GM10266 (cell line): ENCODE measurements at regions not wholly inside any gene's neighbourhood (a gene's known extent, or its start where the extent isn't known, plus 50 kb on each side); places are given as distances from the start of the nearest gene placed in this dataset.

Experiments used
- DNase-seq: peaks from one replicate; pipeline ENCODE4 v3.0.0; 2012; ENCODE audit errors: extremely low spot score
- TF ChIP-seq, protein P1 (sequence below): IDR thresholded peaks from 2 replicates; pipeline ENCODE4 v1.5.1; 2012; ENCODE audit warnings: mild to moderate bottlenecking, low read depth; ENCODE audit not compliant: control insufficient read depth, insufficient read depth; ENCODE audit errors: missing control alignments

DNA sequence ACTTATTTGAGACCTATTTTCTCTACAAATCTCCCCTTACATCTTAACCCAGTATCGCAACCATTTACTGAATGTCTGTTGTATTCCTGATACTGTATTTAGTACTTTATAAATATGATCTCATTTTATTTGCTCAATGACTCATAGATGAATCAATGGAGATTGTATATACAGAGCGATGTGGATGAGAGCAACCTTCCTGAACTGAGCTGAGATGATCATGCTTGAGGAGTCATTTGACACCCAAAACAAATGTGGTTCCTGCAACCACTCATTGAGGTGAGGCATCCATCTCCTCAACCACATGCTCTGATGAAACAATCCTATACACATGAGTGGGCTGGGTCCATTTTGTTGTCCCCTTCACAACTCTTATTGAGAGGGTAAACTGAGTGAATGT lies 250.0 kb downstream of the CDC14C start:
- no peak for DNase-seq
- TF ChIP-seq, protein P1, sequence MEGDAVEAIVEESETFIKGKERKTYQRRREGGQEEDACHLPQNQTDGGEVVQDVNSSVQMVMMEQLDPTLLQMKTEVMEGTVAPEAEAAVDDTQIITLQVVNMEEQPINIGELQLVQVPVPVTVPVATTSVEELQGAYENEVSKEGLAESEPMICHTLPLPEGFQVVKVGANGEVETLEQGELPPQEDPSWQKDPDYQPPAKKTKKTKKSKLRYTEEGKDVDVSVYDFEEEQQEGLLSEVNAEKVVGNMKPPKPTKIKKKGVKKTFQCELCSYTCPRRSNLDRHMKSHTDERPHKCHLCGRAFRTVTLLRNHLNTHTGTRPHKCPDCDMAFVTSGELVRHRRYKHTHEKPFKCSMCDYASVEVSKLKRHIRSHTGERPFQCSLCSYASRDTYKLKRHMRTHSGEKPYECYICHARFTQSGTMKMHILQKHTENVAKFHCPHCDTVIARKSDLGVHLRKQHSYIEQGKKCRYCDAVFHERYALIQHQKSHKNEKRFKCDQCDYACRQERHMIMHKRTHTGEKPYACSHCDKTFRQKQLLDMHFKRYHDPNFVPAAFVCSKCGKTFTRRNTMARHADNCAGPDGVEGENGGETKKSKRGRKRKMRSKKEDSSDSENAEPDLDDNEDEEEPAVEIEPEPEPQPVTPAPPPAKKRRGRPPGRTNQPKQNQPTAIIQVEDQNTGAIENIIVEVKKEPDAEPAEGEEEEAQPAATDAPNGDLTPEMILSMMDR: no peak

DNA sequence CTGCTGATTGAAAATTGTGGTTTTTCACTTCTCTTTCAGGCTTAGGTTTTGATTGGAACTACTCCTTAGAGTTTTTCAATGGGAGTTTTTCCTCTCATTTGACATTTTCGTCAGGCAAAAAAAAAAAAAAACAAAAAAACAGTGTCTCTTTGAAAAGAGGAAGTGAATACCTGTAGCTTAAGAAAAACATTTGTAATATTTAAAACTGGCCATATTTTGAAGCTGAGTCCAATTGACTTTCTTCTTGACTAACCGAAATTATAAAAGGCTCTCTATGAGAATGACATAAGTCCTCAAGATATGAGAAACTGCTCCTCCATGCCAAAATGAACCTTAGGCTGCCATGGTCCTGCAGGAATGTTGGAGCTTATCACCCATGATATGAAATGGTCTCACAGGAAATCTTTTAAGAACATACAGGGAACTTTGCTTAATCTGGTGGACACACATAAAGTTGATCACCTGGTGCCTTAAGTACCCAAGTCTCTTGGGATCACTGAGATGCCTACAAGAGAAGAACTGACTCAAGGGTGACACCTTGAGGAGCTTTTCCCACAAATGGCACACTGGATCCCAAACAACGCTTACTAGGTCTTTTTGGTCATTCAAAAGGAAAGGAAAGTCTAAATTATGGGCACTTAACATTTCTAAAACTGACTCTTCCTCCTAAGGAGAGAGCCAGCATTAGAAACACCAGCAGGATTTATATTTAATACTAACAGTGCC lies 263.4 kb downstream of the CDC14C start:
- TF ChIP-seq, protein P1: peak; percentile 26
- no peak for DNase-seq

DNA sequence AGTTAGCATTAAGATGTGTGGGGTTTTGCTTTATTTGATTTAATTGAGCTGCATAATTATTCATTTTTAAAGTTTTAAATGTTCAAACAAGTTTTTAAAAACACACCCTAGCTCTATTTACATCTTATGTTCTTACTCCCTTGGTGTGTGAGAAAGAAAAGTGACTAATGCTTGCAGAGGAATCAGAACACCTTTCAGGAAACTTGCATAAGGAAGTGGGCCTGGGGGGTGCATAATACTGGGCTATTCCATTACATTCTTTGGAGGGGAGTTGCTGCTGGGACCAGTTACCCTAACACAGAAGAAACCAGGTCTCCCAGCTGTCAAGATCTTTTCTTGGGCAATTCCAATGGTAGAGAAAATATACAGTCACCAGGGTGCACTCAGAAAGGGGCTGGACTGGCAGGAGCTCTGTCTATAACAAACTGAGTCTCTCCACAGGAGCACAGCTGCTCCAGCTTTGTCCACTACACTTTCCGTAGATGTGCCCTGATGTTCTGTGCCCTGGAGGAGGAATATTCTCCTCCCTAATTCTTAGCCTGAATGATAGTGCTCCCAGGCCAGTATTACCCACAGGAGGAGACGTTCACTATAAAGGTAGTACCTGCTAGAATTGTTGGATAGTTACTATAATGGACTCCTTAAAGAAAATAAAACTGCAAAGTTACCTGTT lies 304.2 kb downstream of the CDC14C start:
- no peak for DNase-seq
- TF ChIP-seq, protein P1: no peak

DNA sequence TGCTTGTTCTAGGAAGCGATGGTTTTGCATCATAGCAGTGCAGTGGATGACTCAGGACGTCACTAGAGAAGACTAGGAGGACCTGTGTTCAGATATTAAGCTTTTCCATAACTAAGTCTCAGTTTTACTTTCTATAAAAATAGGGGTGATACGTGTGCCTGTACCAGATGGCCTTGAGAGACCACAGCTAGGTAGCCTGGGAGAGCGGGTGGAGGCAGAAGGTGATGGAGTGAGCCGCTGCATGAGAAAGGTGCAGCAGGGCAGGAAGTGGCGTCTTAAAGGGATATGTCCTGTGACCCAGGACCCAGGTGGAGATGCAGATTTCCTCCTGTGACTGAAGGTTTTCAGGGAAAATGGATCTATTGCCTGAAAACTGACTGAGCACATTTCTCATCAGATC lies 304.9 kb downstream of the CDC14C start:
- DNase-seq: no peak
- TF ChIP-seq, protein P1: no peak

DNA sequence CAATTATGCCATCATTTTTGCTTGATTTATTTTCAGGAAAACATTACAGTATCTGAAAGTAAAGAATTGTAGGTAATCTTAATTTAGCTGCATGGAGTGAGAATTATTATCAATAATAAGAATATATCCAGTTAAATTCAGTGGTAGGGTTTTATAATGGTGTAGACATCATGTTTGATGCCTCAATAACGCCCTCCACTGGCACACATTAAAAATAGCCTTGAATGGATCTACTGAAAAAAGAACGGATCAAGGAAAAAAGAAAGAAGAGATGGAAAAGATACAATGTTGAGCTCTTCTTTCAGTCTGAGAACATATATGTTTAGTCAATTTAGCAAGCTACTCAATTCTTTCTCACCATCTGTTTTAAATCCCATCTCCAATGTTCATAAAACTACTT lies 319.2 kb downstream of the CDC14C start:
- no peak for DNase-seq
- TF ChIP-seq, protein P1: no peak

DNA sequence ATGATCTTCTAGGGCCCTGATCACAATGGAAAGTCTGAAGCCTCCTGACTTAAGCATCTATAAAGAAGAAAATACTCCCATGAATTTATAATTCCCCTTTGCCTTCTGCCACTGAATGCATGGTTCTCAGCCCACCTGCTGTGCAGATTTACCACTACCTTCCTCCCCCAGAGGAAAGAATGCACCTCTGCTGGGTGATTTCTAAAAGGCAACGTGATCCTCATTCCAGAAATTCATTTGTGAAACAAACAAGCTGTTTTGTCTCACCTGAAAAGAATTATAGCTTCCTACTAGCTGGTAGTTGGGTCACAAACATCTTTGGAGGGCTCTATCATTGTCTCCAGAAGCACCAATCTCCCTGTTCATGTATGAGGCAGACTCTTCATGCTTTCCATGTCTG lies 320.2 kb downstream of the CDC14C start:
- no peak for DNase-seq
- TF ChIP-seq, protein P1: no peak

DNA sequence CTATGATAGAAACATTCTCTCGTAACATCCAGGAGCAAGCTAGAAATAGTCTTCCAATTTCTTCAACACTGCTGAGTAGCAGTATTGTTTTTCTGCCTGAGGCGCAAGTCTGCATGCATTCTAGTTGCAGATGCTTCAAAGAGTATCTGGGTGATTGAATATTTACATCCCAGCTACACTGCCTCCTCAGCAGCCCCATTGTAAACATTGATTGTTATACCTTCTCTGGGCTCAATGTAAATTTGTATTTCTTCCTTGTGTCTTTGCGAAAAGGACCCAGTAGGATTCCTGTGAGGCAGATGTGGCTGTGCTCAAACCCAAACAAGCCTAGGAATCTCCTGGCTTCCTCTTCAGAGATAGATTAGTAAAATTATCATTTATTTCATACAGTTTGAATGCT lies 320.7 kb downstream of the CDC14C start:
- TF ChIP-seq, protein P1: no peak
- no peak for DNase-seq
